ENCODE measurements at regions not wholly inside any gene's neighbourhood (a gene's known extent, or its start where the extent isn't known, plus 50 kb on each side); places are given as distances from the start of the nearest gene placed in this dataset.

DNA sequence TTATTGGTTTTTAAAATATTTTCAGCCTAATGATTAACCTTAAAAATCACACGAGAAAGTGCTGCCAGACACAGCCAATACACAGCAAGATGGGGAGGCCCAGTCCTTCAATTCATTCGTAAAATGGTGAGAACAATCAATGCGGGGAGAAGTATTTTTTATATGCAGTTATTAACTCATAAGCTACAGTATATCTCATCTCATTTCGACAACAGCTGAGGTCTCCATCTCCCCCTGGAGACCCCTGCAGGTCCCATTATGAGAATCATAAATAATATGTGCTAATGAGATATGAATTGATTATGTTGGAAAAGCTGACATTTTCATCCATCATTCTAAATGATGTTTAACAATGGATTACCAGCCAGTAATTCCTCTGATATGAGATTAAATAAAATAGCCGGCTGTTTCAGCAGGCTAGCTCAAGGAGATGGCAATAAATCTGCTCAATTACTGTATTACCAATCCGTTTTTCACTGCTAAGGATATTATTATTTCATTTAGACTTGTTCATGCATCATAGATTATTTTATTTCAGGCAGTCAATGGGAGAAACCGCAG lies 535.8 kb downstream of the GALR1 start:
- no peaks in the 10 kb centered on the region for H3K36me3 ChIP-seq
- H3K27me3 ChIP-seq (replicated peaks; ENCODE audit: insufficient read depth) = no peaks in the 10 kb centered on the region
- ATAC-seq (ENCODE audit: insufficient number of reproducible peaks, low FRiP score, low read depth) (no peak), DNase-seq (ENCODE audit: low spot score) (no peak)
- H3K4me3 ChIP-seq = no peak overlapping the region
- no peak for TF ChIP-seq CTCF (IDR thresholded peaks at IDR 0.05)
- H3K9me3 ChIP-seq = no peaks in the 10 kb centered on the region
- no peak overlapping the region for H3K27ac ChIP-seq
- H3K4me1 ChIP-seq (ENCODE audit: control insufficient read depth in 1 of 2, low read depth in 2 of 2) = no peaks in the 10 kb centered on the region

DNA sequence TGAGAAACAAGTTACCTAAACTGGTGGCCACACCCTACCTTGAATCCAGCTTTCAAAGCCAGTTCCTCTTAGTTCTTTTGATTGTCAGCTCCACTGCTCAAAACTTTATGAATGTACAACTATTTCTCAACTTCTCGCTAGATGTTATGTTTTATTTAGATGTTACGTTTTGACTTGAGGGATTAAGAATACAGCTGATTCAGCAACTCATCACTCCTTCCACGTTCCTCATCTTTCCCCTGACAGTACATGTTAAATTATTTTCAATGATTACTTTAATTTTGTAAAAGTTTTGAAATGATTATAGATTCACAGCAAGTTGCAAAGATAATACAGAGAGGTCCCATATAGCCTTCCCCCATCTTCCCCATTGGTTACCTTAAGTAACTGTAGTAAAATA lies 553.4 kb downstream of the GALR1 start:
- Histone ChIP-seq H3K36me3 (no peaks in the 10 kb centered on the region), H3K27ac (no peak overlapping the region), H3K27me3 (replicated peaks; ENCODE audit: insufficient read depth) (no peaks in the 10 kb centered on the region), H3K4me1 (ENCODE audit: control insufficient read depth in 1 of 2, low read depth in 2 of 2) (no peaks in the 10 kb centered on the region), H3K9me3 (no peaks in the 10 kb centered on the region), H3K4me3 (no peak overlapping the region)
- no peak for DNase-seq (ENCODE audit: low spot score)
- no peak for TF ChIP-seq CTCF (IDR thresholded peaks at IDR 0.05)
- no peak for ATAC-seq (ENCODE audit: insufficient number of reproducible peaks, low FRiP score, low read depth)

GRCh38 chr18:77804382-77804781 lies 554.7 kb downstream of the GALR1 start:
- no peak for TF ChIP-seq CTCF (IDR thresholded peaks at IDR 0.05)
- no peaks in the 10 kb centered on the region for H3K9me3 ChIP-seq
- H3K36me3 ChIP-seq = no peaks in the 10 kb centered on the region
- ATAC-seq (ENCODE audit: insufficient number of reproducible peaks, low FRiP score, low read depth) (no peak), DNase-seq (ENCODE audit: low spot score) (no peak)
- H3K4me3 ChIP-seq = no peak overlapping the region
- H3K27ac ChIP-seq = no peak overlapping the region
- no peaks in the 10 kb centered on the region for H3K4me1 ChIP-seq (ENCODE audit: control insufficient read depth in 1 of 2, low read depth in 2 of 2)
- H3K27me3 ChIP-seq (replicated peaks; ENCODE audit: insufficient read depth) = no peaks in the 10 kb centered on the region

GRCh38 chr18:77807650-77808049 lies 558.0 kb downstream of the GALR1 start:
- Histone ChIP-seq H3K9me3 (no peaks in the 10 kb centered on the region), H3K4me3 (no peak overlapping the region), H3K27me3 (replicated peaks; ENCODE audit: insufficient read depth) (no peaks in the 10 kb centered on the region), H3K4me1 (ENCODE audit: control insufficient read depth in 1 of 2, low read depth in 2 of 2) (no peaks in the 10 kb centered on the region), H3K36me3 (no peaks in the 10 kb centered on the region), H3K27ac (no peak overlapping the region)
- no peak for TF ChIP-seq CTCF (IDR thresholded peaks at IDR 0.05)
- DNase-seq (ENCODE audit: low spot score) (no peak), ATAC-seq (ENCODE audit: insufficient number of reproducible peaks, low FRiP score, low read depth) (no peak)

DNA sequence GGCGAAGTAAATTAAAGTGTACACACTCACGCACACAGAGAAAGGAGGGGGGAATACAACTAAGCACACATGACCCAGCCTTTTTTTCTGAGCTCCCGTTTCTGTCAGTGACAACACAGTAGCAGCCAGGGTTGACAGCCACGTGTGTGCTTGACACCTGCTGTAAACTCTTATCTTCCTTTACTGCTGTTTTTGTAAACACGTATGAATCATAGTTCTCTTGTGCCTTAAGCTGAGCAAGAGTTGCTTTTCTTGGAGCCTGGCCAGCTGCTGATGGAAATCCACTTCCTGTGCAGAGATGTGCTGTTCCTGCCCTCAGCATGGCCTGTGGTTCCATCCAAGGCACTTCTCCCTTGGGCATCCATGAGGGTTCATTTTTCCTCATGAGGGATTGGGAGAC lies 561.9 kb downstream of the GALR1 start:
- Histone ChIP-seq H3K27ac (no peak overlapping the region), H3K4me3 (no peak overlapping the region), H3K27me3 (replicated peaks; ENCODE audit: insufficient read depth) (no peaks in the 10 kb centered on the region), H3K4me1 (ENCODE audit: control insufficient read depth in 1 of 2, low read depth in 2 of 2) (no peaks in the 10 kb centered on the region), H3K36me3 (no peaks in the 10 kb centered on the region), H3K9me3 (no peaks in the 10 kb centered on the region)
- no peak for TF ChIP-seq CTCF (IDR thresholded peaks at IDR 0.05)
- ATAC-seq (ENCODE audit: insufficient number of reproducible peaks, low FRiP score, low read depth) = no peak
- DNase-seq (ENCODE audit: low spot score) = no peak
